SK-N-DZ (cell line): ENCODE measurements at regions not wholly inside any gene's neighbourhood (a gene's known extent, or its start where the extent isn't known, plus 50 kb on each side); places are given as distances from the start of the nearest gene placed in this dataset.

Experiments used
- DNase-seq: peaks from one replicate; pipeline ENCODE4 v3.0.0-alpha.2; 2015; ENCODE audit warnings: low spot score

DNA sequence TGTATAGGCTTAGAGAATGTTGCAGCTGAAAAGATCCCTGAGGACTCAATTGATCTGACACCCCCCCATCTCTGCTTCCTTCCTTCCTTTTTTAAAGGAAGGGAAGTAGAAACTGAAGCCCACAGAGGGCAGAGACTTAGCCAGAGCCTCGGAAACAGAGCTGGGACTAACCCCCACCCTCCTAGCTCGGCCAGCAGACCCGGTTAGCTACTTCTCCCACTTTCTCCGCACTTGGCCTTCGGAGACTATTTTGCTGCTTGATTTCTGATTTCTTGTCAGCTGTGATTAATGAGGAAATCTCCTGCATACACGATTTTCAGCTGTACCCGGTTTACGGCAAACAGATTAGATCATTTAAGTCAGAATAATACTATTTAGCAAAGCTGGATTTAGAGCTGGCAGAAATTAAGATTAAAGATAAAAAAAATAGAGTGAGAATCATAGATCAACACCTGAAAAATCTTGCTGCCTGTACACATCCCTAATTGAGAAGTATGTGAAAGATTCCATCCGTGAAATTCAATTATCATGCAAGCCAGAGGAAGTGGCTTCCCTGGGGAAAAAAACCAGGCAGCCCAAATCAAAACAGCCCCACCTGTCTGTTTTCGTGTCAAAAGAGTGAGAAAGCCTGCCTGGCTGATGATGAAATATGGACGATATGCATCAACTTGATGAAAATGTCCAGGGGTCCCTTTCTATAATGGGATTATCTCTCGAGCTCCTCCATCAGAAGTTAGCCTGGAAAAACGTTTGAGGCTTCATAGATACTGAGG is 159.5 kb upstream of the SHB start:
- peak; percentile 98 for DNase-seq

- peak; percentile 57 for DNase-seq
Observed at GRCh38 chr9:38227656-38228055, 158.6 kb upstream of the SHB start.

GRCh38 chr9:38227061-38227540 is 158.1 kb upstream of the SHB start:
- DNase-seq, result peak; percentile 91

DNA sequence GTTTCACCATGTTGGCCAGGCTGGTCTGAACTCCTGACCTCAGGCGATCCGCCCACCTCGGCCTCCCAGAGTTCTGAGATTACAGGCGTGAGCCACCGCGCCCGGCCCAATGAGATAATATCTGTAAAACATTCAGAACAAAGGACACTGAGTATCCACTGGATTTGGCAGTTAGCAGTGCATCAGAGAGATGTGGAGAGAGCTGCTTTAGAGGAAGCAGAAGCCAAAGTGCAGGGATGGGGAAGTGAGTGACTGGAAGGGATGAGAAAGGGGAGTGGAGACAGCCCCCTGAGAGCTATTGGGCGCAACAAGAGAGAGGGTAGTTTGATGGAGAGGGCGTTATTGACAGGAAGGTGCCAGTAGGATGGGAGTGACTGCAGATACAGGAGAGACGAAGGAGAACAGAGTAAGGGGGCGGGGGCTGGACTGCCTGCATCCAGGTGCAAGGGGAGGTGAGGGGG is 157.5 kb upstream of the SHB start:
- peak; percentile 81 for DNase-seq

DNA sequence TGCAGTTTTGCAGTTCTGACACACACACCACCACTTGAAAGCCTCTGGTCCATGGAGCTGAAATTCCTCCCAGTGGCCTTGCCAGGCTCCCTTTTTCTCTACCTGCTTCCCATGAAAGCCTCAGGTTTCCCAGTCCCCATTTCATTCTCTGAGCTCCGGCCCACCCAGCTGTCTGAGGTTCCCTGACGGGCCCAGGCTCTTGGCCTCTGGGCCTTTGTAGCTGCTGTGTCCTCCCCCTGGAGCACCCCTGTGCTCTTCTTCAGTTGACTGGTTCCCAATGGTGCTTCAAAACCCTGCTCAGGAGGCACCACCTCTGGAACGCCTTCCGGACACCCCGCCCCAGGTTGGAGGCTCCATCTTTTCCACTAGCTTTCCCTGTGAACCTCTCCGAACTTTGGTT is 155.9 kb upstream of the SHB start:
- DNase-seq, result no peak

DNA sequence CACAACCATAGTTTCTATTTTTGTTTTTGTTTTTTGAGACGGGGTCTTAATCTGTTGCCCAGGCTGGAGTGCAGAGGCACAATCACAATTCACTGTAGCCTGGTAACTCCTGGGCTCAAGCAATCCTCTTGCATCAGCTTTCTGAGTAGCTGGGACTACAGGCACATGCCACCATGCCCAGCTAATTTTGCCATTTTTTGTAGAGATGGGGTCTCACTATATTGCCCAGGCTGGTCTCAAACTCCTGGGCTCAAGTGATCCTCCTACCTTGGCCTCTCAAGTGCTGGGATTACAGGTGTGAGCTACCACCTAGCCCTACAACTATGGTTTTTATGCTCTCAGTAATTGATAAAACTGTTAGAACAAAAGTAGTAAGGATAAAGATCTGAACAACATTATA is 147.5 kb upstream of the SHB start:
- no peak for DNase-seq

GRCh38 chr9:38215465-38215864 is 146.4 kb upstream of the SHB start:
- DNase-seq, result no peak

DNA sequence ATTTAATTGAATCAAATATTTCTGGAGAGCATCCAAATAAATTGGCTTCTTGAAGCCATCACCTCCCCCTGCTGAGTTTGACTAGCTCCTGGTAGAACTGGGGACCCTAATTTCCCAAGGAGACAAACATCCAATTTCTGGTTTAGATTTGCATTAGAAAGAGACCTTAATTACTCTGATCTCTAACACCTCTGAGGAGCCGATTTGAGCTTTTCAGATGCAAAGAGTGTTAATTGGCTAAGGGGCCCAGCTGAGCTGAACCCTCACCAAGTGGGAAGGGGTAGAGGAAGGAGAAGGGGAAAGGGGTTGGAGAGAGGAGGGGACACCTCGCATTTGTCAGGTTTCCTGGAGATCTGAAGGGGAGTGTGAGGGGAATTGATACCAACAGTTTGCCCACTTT is 145.4 kb upstream of the SHB start:
- DNase-seq, result no peak

DNA sequence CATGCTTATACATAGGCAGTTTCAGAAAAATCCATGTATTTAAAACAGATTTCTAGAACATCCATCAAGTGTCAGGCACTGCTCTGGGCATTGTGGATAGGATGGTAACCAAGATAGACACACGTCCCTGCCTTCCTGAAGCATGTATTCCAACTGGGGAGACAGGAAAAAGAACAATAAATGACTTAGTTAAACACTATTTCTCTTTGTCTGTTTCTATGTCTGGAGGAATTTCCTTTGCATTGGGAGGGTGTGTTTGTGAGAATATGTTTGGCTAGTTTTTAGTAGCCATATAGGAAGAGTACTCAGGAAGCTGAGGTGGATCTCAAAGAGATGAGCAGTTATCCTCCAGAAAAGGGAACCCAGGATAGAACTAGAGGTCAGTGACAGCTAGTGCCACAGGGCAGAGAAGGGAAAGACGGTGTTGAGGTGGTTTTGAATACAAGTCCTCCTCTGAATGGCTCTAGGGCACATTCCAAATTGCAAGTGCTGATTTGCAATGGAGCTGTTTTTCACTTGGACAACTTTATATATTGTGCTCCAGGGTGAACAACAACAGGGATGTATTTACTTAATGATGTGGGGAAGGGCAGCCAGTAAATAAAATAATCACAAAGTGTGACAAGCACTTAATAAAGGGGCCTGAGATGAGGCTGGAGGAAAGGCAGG is 144.7 kb upstream of the SHB start:
- DNase-seq, result no peak

DNA sequence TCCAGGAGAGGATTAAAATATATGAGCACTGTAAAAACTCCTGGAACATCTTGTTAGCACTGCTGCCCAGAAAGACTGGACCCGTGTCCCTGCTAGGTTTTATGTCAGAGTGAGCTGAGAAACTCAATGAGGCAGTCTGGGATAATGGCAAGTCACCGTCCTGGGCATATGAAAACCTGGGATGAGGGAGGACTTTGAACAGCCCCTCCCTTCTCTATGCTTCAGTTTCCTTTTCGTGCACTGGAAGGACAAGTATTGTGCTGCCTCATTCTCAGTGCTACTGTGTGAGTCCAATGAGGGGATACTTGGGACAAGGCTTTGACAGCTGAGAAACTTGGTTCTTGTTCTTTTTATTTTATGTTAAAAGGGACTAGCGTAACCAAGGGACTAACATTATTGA is 143.0 kb upstream of the SHB start:
- no peak for DNase-seq

- peak; percentile 57 for DNase-seq
Observed at GRCh38 chr9:38211002-38211401, 142.0 kb upstream of the SHB start.

DNA sequence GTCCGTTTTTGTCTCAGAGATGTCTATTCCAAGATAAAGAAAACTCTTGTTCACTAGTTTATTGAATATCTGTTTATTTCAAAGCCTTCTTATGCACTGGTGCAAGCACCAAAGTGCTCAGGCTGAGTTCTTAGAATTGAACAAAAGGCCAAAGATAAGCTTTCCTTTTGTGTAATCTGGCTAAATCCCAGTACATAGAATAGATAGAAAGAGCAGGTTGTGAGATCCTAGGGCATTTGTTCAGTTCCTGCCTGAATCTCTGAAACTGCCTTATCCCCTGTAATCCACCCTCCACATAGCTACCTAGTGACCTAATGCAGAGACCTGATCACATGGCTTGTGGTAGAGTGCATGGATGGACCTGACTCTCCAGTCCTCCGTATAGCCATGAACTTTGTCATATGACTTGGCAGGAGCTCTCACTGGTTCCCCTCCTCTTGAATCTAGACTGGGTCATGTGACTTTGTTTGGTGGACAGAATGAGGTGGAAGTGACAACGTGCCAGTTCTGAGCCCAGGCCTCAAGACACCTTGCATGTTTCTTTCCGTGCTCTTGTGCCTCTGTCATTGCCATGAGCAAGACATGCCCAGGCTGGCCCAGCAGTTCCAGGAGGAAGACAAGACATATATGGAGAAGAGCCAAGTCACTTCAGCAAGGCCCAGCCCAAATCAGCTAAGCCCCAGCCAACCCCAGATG is 139.3 kb upstream of the SHB start:
- no peak for DNase-seq

DNA sequence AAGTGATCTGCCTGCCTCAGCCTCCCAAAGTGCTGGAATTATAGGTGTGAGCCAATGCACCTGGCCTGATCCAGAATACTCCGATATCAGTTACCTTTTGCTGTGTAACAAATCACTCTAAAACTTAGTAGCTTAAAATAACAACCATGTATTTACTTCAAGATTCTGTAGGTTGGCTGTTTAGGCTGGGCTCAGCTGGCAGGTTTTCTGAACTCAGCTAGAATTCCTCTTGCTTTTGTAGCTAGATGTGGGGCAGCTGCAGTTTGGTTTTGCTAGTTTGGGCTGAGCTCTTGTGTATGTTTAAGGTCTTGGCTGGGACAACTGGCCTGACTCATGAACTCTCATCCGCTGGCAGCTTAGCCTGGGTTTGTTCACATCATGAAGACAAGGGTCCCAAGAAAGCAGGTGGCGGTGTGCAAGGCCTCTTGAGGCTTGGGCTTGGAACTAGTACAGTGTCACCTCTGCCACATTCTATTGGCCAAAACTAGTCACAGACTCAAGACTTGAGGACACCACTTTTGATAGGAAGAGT is 138.3 kb upstream of the SHB start:
- no peak for DNase-seq

GRCh38 chr9:38205279-38205678 is 136.3 kb upstream of the SHB start:
- DNase-seq, result no peak

- DNase-seq, result no peak
Observed at GRCh38 chr9:38202336-38202938, 133.4 kb upstream of the SHB start.

DNA sequence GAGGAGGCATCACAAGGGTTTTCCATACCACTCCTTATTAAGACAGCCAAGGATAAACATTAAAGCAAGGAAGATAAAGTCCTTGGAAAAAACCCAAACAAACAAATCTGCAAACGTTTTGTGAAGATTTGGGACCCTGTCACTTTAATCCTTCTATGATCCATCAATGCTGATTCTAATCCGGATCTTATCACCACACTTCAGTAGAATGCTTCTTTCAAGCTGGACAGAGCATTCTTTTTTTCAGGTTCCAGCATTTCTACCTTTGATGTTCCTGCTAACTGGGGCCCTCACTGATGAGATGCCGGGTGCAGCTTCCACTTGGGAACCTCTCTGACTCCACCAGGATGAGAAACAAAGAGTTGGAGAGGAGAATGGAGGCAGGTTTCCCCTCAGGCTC is 132.8 kb upstream of the SHB start:
- DNase-seq, result no peak

GRCh38 chr9:38200431-38200830 is 131.4 kb upstream of the SHB start:
- peak; percentile 93 for DNase-seq

GRCh38 chr9:38198140-38198539 is 129.1 kb upstream of the SHB start:
- no peak for DNase-seq

DNA sequence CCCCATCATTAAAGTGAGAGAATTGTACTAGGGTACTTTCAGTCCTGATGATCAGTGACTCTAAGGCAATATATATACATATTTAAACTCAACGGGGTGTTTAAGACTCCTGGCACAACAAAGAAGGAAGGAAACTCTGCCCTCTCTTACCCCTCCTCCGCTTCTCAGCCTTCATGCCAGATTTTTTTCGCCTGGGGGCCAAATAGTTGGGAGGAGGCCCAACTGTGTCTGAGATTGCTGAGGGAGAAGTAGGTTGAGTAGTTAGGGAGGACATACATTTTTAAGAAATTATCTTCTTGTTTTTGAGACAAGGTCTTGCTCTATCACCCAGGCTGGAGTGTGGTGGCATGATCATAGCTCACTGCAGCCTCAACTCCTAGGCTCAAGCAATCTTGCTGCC is 127.7 kb upstream of the SHB start:
- no peak for DNase-seq

DNA sequence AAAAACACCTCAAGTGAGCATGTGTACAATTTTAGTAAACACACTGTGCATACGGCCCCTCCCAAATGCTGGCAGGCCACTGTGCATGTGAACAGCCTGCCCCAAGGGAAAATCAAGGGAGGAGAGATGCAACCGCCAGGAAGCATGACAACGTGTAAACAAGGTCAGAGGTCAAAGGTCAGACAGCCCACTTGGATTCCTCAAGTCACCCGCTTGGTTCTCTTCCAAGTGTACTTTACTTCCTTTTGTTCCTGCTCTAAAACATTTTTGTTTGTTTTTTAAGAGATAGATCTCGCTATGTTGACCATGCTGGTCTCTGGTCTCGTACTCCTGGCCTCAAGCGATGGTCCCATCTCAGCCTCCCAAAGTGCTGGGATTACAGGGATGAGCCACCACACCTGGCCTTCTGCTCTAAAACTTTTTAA is 126.7 kb upstream of the SHB start:
- no peak for DNase-seq

DNA sequence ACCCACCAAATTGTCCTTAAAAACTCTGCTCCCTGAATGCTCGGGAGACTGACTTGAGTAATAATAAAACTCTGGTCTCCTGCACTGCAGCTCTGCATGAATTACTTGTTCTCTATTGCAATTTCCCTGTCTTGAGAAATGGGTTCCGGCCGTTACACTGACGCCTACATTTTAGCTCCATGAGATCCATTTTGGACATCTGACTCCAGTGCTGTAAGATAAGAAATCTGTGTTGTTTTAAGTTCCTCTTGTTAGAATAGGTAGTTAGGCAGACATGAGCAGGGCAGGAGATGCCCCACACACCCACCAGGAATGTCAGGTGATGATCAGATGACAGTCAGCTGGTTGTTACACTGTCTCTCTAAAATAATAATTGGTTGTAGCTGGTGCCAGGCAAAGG is 125.8 kb upstream of the SHB start:
- no peak for DNase-seq

GRCh38 chr9:38192731-38193265 is 123.8 kb upstream of the SHB start:
- DNase-seq, result no peak
